ENCODE measurements at regions not wholly inside any gene's neighbourhood (a gene's known extent, or its start where the extent isn't known, plus 50 kb on each side); places are given as distances from the start of the nearest gene placed in this dataset.

DNA sequence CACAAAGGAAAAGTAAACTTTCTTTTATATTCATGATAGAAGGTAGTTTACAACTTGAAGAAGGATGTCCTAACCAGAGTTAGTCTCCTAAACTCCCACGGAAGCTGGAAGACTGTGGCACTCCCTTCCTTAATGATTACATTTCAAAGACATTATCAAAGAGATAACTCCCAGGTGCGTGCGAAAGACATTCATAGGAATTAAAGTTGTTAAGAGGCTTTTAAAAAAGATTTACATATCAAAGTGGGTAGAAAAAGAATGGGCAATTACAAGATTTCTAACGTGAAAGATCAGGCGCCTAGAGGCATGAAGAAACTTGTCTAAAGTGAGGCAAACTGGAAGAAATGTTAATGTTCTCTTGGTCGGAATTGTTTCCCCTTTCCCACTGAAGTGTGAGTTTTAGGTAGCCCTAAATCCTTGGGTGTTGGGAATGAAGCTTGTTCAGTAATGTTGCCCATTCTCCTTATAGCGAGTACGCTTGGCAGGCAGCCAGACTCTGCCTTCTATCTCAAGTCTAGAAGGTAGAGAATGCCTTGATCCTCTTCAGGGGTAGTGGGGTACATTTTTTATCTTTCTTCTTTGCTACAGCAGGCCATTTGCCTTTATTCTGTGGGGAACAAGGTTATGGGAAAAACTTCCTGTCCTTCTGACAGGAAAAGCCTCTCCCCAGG is 642.0 kb downstream of the SLC6A15 start:
- no peak overlapping the region; the same call in 1 of the 2 replicates for H2AFZ ChIP-seq (ENCODE audit: low read length)
- no peak for TF ChIP-seq RFX5 (IDR thresholded peaks at IDR 0.05; ENCODE audit: borderline replicate concordance, low read depth, low read length)
- TF ChIP-seq CREB1 (IDR thresholded peaks at IDR 0.05), result no peak
- TF ChIP-seq SP2 (IDR thresholded peaks at IDR 0.05; ENCODE audit: low read length), result no peak
- TF ChIP-seq CHD2 (IDR thresholded peaks at IDR 0.05; ENCODE audit: low read length), result no peak
- TF ChIP-seq CEBPB (IDR thresholded peaks at IDR 0.05; ENCODE audit: low read depth, low read length), result no peak
- TF ChIP-seq, protein P1, sequence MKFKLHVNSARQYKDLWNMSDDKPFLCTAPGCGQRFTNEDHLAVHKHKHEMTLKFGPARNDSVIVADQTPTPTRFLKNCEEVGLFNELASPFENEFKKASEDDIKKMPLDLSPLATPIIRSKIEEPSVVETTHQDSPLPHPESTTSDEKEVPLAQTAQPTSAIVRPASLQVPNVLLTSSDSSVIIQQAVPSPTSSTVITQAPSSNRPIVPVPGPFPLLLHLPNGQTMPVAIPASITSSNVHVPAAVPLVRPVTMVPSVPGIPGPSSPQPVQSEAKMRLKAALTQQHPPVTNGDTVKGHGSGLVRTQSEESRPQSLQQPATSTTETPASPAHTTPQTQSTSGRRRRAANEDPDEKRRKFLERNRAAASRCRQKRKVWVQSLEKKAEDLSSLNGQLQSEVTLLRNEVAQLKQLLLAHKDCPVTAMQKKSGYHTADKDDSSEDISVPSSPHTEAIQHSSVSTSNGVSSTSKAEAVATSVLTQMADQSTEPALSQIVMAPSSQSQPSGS (IDR thresholded peaks at IDR 0.05; ENCODE audit: low read length), result no peak
- TF ChIP-seq BACH1 (IDR thresholded peaks at IDR 0.05; ENCODE audit: low read length), result no peak
- TF ChIP-seq EP300 (IDR thresholded peaks at IDR 0.05; ENCODE audit: borderline replicate concordance in 1 of 2, low read depth in 2 of 2, low read length in 2 of 2), result no peak
- TF ChIP-seq SUZ12 (IDR thresholded peaks at IDR 0.05; ENCODE audit: low read length), result no peak
- TF ChIP-seq TBP (IDR thresholded peaks at IDR 0.05; ENCODE audit: low read depth, low read length), result no peak
- no peak for TF ChIP-seq SIRT6 (IDR thresholded peaks at IDR 0.05; ENCODE audit: low read length)
- TF ChIP-seq RBBP5 (IDR thresholded peaks at IDR 0.05; ENCODE audit: borderline replicate concordance, low read depth, low read length), result no peak
- TF ChIP-seq CHD1 (IDR thresholded peaks at IDR 0.05; ENCODE audit: low read depth, low read length), result no peak
- no peak for TF ChIP-seq PHF8 (conservative IDR thresholded peaks at IDR 0.05; ENCODE audit: low read depth, low read length)

More for the DNA sequence above, 642.0 kb downstream of the SLC6A15 start:
- ChIA-PET POLR2A (ENCODE audit: partially characterized antibody) (no interaction called here), CTCF (ENCODE audit: partially characterized antibody) (no interaction called here)
- Histone ChIP-seq H3K18ac (ENCODE audit: extremely low read depth, low read length) (no peak overlapping the region), H3K79me1 (ENCODE audit: low read depth, low read length) (no peaks in the 10 kb centered on the region), H2BK5ac (ENCODE audit: low read depth, low read length) (no peak overlapping the region), H3K4me1 (replicated peaks in 1 of 4; ENCODE audit: control insufficient read depth in 3 of 4, insufficient read depth in 4 of 4, low read length in 3 of 4) (no peaks in the 10 kb centered on the region), H3K36me3 (ENCODE audit: control insufficient read depth in 2 of 4, insufficient read depth in 4 of 4, low read length in 3 of 4) (no peaks in the 10 kb centered on the region), H3K27me3 (replicated peaks in 1 of 4; ENCODE audit: control insufficient read depth in 3 of 4, extremely low read depth in 1 of 4, insufficient read depth in 3 of 4, low read length in 3 of 4) (no peaks in the 10 kb centered on the region; a peak in 2 of 7 replicates), H2BK15ac (ENCODE audit: low read length) (no peak overlapping the region), H3K23ac (ENCODE audit: insufficient read length) (no peak overlapping the region), H3K23me2 (ENCODE audit: low read depth, low read length) (no peaks in the 10 kb centered on the region), H3K56ac (replicated peaks; ENCODE audit: insufficient read length, low read depth, low read length) (no peak overlapping the region), H2AK5ac (ENCODE audit: low read depth, low read length) (no peak overlapping the region), H2BK12ac (ENCODE audit: low read depth, low read length) (no peak overlapping the region), H3K4me2 (ENCODE audit: insufficient read depth in 1 of 2, low read depth in 2 of 2, low read length in 2 of 2) (no peak overlapping the region), H2BK20ac (ENCODE audit: low read length) (no peak overlapping the region), H4K8ac (ENCODE audit: extremely low read depth, insufficient read depth, low read length) (no peak overlapping the region), H3K4ac (replicated peaks; ENCODE audit: insufficient read length, low read depth, low read length) (no peak overlapping the region), H3K9ac (replicated peaks in 1 of 4; ENCODE audit: extremely low read depth in 1 of 4, low read depth in 3 of 4, low read length in 3 of 4) (no peak overlapping the region), H4K91ac (replicated peaks; ENCODE audit: insufficient read length, low read length) (no peak overlapping the region), H3K27ac (ENCODE audit: low read depth, low read length) (no peak overlapping the region), H3K4me3 (ENCODE audit: extremely low read depth in 1 of 4, insufficient read depth in 2 of 4, low read depth in 3 of 4, low read length in 4 of 4) (no peak overlapping the region), H4K20me1 (replicated peaks in 1 of 2; ENCODE audit: control insufficient read depth in 1 of 2, insufficient read depth in 2 of 2, low read length in 2 of 2) (no peaks in the 10 kb centered on the region), H2BK120ac (replicated peaks; ENCODE audit: low read depth, low read length) (no peak overlapping the region), H3K79me2 (ENCODE audit: control insufficient read depth in 1 of 2, insufficient read depth in 2 of 2, low read length in 2 of 2) (no peaks in the 10 kb centered on the region), H3K14ac (ENCODE audit: insufficient read length) (no peak overlapping the region), H4K5ac (ENCODE audit: insufficient read length, low read depth, low read length) (no peak overlapping the region), H3K9me3 (ENCODE audit: insufficient read depth in 2 of 2, low read depth in 1 of 2, low read length in 1 of 2) (no peaks in the 10 kb centered on the region)
- FAIRE-seq (no peak), DNase-seq (ENCODE audit: low read depth in 1 of 2, low spot score in 2 of 2) (no peak)
- WGBS, 2 experiments (ENCODE audit: extremely low coverage in 1 of 2, insufficient coverage in 1 of 2, insufficient read length in 1 of 2, insufficient replicate concordance in 2 of 2, low coverage in 1 of 2, low lambda C conversion rate in 2 of 2, missing lambda C conversion rate in 1 of 2), result 29% methylated on average over 8 of the region's 8 CpGs; no CpG with 5 or more reads in 1 of the 2 experiments

Data from H1 (cell line).